SIG-M5 (cell line): ENCODE measurements at regions not wholly inside any gene's neighbourhood (a gene's known extent, or its start where the extent isn't known, plus 50 kb on each side); places are given as distances from the start of the nearest gene placed in this dataset.

Source experiments
- DNase-seq: peaks from one replicate; lab custom pipeline; 2025; lab: John Stamatoyannopoulos, UW

GRCh38 chr7:41878309-41879295, 175.7 kb upstream of the INHBA start:
- no peak for DNase-seq

GRCh38 chr7:41877118-41877517, 174.2 kb upstream of the INHBA start:
- no peak for DNase-seq

- DNase-seq, result no peak
Observed at GRCh38 chr7:41875513-41875912, 172.6 kb upstream of the INHBA start.

- DNase-seq, result no peak
Observed at GRCh38 chr7:41874201-41874785, 171.4 kb upstream of the INHBA start.

- no peak for DNase-seq
Observed at GRCh38 chr7:41873741-41874140, 170.9 kb upstream of the INHBA start.

GRCh38 chr7:41872966-41873365, 170.1 kb upstream of the INHBA start:
- no peak for DNase-seq

GRCh38 chr7:41870461-41871138, 167.7 kb upstream of the INHBA start:
- DNase-seq, result no peak

- no peak for DNase-seq
Observed at GRCh38 chr7:41869997-41870396, 167.1 kb upstream of the INHBA start.

- no peak for DNase-seq
Observed at GRCh38 chr7:41869596-41869995, 166.7 kb upstream of the INHBA start.

GRCh38 chr7:41869091-41869490, 166.2 kb upstream of the INHBA start:
- DNase-seq, result no peak

- no peak for DNase-seq
Observed at GRCh38 chr7:41867639-41868280, 164.9 kb upstream of the INHBA start.

GRCh38 chr7:41862261-41862660, 159.4 kb upstream of the INHBA start:
- DNase-seq, result no peak

GRCh38 chr7:41861642-41862041, 158.8 kb upstream of the INHBA start:
- no peak for DNase-seq

- no peak for DNase-seq
Observed at GRCh38 chr7:41858201-41858600, 155.3 kb upstream of the INHBA start.

- DNase-seq, result no peak
Observed at GRCh38 chr7:41855798-41856197, 152.9 kb upstream of the INHBA start.

- DNase-seq, result no peak
Observed at GRCh38 chr7:41847606-41848005, 144.7 kb upstream of the INHBA start.

- DNase-seq, result no peak
Observed at GRCh38 chr7:41847151-41847550, 144.3 kb upstream of the INHBA start.

- no peak for DNase-seq
Observed at GRCh38 chr7:41842956-41843355, 140.1 kb upstream of the INHBA start.

- no peak for DNase-seq
Observed at GRCh38 chr7:41837916-41838315, 135.0 kb upstream of the INHBA start.

- no peak for DNase-seq
Observed at GRCh38 chr7:41835976-41836530, 133.2 kb upstream of the INHBA start.

GRCh38 chr7:41834805-41835694, 132.2 kb upstream of the INHBA start:
- no peak for DNase-seq
